HG02610 (cell line): ENCODE measurements at regions not wholly inside any gene's neighbourhood (a gene's known extent, or its start where the extent isn't known, plus 50 kb on each side); places are given as distances from the start of the nearest gene placed in this dataset.

Source experiments
- ATAC-seq: cut with Tn5 transposase; IDR thresholded peaks from one replicate; pipeline ENCODE4 v1.9.1; 2021; ENCODE audit warnings: mild to moderate bottlenecking, moderate library complexity; ENCODE audit not compliant: unreplicated experiment

DNA sequence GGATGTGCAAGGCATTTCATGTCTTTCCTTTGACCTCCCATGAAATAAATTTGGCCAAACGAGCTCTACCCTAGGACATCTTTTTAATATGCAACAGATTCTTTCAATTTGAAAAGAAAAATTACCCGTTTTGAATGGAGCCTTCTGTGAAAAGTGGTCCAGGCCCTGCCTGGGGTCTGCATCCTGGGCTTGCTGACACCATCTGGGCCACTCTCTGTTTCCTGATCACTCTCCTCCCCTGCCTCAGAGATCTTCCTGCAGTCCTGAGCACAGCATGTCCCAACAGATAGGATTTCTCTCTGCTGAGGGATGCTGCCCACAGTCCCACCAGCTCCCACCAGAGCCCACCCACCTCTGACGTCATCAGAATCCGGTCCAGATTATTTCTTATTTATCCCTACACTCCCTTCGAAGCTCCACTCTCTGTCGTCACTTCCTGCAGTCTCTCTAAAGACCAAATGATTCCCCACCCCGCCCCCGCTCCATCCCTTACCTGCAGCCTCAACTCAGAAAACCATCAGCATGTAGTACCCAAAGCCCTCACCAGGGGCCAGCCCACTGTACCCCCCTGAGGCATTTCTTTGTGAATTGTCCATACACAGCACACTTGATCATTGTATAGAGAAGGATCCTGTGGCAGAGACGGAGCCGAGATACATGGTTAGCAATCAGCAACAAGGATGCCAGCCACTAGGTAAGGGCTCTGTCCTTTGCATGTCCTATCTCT, 192.1 kb upstream of the MGMT start:
- no peak for ATAC-seq

GRCh38 chr10:129275886-129276285, 191.2 kb upstream of the MGMT start:
- ATAC-seq: no peak

DNA sequence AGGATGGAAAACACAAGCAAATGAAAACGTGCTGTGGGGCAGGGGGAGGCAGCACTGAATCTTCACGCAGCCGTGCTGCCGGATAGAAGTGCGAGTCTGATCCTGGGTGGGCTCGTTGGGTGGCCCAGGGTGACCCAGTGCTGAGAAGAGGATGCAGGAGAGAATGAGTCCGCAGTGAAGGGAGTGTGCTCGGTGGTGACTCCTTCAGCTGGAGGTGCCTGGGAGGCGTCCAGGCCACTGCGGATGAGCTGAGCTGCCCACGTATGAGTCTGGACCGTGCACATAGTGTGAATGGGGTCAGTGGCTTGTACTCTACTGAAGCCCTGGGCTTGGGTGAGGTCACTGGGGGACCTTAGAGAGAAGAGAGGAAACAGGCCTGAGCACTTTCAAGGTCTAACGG, 190.0 kb upstream of the MGMT start:
- ATAC-seq: no peak

GRCh38 chr10:129277841-129278240, 189.2 kb upstream of the MGMT start:
- no peak for ATAC-seq

DNA sequence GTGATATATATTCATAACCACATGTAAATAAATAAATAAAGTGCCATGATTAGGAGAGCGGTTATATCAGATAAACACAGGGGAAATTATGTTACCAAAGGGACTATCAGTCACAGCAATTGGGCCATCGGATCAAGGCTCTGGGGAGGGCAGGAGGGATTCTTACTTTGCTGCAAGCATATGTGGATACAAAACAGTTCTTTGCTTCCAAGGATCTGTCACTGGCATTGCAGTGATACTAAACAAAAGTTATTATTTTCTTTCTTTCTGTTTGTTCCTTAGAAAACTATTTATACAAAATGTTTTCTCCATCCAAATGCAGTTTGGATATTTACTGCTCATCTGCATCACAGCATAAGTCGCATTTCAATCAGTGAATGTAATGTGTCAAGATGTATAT, 188.4 kb upstream of the MGMT start:
- no peak for ATAC-seq

GRCh38 chr10:129279446-129280154, 187.4 kb upstream of the MGMT start:
- no peak for ATAC-seq

GRCh38 chr10:129280155-129280502, 186.9 kb upstream of the MGMT start:
- no peak for ATAC-seq

GRCh38 chr10:129280908-129281586, 186.0 kb upstream of the MGMT start:
- no peak for ATAC-seq

GRCh38 chr10:129285459-129285858, 181.6 kb upstream of the MGMT start:
- ATAC-seq: no peak

DNA sequence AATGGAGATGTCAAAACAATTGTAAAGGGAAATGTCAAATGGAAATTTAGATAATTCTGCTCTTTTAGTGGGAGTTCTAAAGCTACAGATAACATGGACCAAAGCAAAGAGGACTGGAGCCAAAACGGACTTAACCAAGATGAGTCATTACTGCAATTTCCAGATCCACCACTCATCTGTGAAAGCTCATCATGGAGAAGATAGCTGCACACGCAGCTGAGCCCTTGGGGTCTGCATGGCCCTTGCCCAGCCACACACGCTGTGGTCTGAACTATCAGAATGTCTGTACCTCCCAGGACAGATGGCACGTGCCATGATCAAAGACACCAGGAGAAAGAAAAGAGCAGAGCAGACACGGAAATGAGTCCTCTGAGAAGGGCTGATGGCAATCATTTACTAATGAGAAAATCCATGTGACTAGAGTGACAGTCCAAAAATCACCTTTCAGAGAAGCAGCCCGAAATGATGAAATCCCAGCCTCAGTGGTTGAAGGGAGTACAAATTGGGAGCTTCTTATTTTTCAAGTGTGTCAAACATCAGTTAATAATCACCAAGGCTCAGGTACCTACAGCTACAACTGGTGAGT, 177.9 kb upstream of the MGMT start:
- ATAC-seq: no peak

DNA sequence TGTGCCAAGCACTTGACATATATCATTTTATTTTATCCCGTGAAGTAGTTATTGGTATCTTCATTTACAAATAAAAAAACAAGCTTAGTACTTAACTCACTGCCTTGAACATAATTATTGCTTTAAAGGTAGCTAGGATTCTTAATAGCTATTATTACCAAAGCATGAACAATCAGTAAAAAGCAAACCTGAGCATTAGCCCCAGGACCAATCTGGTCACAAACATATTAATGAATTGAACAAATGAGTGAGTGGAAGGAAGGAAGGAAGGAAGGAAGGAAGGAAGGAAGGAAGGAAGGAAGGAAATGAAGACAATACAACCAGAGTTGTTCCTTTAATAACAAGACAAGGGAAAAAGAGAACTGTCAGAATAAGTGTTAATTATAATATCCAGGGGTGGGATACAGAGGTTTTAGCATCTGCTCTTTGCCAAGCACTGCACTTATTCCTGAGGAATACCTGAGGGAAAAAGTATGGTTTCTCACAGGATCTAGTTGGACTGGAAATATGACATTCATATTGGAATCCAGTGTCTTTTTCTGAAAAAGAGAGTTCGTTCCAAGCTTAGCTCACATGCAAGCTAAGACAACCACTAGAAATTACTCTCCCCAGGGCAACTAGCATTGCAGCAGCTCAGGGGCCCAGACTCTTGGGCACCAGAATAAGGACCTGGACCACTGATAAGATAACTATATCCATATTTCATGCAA, 172.9 kb upstream of the MGMT start:
- ATAC-seq: no peak

DNA sequence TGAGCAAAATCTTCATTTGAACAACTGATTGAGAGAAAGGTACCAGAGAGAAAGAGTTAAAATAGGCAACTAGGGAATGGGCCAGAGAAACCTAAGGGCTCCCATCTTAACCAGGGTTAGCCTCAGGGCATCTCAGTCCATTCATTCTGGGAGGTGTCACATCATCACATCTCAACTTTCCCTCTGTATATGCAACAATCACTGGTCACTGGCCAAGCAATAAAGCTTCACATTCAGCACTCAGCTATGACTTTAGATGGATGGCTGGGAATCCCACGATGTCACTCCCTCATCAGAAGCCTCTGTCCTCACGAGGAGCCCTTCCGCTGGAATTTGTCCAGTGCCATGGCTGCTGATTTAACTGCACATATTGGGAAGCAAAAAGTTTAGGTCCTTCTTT, 172.1 kb upstream of the MGMT start:
- ATAC-seq: no peak

- no peak for ATAC-seq
Observed at GRCh38 chr10:129305046-129305445, 162.0 kb upstream of the MGMT start.

DNA sequence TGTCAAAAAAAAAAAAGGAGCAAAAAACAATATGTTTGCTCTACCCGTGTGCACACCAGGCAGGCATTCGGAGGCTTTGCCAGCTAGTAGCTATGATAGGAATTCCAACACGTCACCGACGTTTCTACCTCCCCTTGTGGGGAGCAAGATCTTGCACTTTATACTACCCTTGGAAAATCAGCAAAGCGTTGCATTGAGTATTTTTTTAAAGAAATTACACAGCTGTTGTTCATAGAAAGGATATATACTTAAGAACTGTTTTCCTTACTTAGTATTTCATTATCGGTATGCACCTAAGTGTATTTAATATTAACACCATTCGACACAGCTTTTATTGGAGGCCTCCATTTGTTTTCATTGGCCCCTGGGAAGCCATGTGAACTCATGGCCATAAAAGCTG, 159.9 kb upstream of the MGMT start:
- ATAC-seq: no peak

DNA sequence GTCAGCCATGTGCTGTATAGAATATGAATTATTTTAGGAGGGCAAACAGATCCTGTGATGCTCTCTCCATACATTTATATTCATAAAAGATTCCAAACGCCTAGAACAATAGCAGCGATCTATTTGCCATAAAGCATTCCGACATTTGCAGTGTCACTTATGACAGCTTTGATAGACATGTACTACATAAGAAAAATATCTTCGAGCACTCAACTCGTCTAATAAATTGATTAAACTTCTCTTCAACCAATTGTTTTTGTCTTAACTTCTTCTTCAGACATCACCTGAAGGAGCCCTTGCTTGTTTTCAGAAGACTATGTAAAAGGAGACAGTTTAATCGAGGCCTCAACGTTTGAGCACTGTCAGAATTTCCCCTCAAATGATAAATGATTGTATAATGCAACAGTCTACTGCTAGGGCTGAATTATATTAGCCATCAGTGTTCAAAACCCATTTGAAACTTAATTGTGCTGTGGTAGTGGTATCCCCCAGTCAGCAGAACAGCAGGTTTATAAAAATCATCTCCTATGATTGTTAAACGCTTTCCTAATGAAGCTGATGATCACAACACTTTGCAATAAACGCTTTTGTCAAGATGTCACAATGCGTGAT, 158.0 kb upstream of the MGMT start:
- no peak for ATAC-seq

GRCh38 chr10:129309565-129309964, 157.5 kb upstream of the MGMT start:
- ATAC-seq: no peak

- no peak for ATAC-seq
Observed at GRCh38 chr10:129310881-129311280, 156.2 kb upstream of the MGMT start.

DNA sequence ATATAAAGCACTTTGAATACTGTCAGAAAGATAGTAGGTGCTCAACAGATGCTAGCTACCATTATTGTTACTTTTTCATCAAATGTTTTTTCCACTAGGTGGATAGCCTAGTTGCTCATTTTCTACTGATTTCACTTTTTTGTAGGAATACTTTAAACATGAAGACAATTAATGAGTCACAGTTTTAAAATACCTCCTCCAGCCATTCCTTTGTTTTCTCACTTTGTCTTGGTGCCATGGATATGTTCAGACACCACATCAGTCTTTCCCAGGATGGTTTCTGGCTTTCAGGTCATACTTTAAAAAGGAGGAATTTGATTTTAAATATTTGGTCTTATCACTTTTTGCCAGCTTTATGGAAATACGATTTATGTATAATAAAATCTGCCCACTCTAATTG, 147.1 kb upstream of the MGMT start:
- no peak for ATAC-seq

- ATAC-seq: no peak
Observed at GRCh38 chr10:129320340-129320739, 146.7 kb upstream of the MGMT start.

DNA sequence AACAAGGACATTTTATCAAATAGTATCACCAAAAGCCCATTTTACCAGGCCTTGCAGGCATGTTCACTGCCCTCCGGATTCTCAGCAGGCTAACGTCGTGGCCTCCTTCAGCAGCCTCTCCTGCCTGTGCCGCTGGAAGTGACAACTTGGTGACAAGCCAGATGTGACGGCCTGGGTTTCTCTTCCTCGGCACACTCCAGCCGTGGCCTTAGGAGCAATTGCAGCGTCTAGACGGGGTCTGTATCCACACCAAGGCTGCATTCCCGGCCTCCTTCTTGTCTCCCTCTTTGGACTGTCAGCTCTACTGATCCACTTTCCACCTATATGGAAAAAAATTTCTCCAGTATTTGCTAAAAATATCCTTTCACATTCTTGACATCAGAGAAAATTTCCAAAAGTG, 145.3 kb upstream of the MGMT start:
- ATAC-seq: no peak
